Spleen (tissue), 11 donors: ENCODE measurements at regions not wholly inside any gene's neighbourhood (a gene's known extent, or its start where the extent isn't known, plus 50 kb on each side); places are given as distances from the start of the nearest gene placed in this dataset.

ENCODE experiments used
- DNase-seq: peaks from one replicate; pipeline ENCODE4 v3.0.0-alpha.2; 2020
- H3K27ac ChIP-seq, 8 donors: fragments of 200-600 bp; sonication (generic) in 7 of 8; 1 replicate in 4 of 8; 2 replicates in 4 of 8; pipeline versions ENCODE4 v1.5.0 to v1.8.0; 2016 to 2021; ENCODE audit warnings: inconsistent platforms in 4 of 8, mild to moderate bottlenecking in 4 of 8, moderate library complexity in 1 of 8
- H3K27me3 ChIP-seq, 7 donors: fragments of 200-600 bp; sonication (generic) in 6 of 7; replicated peaks in 1 of 7; 1 replicate in 4 of 7; 2 replicates in 3 of 7; pipeline versions ENCODE4 v1.5.0 to v1.8.0; 2016 to 2021; ENCODE audit warnings: inconsistent platforms in 3 of 7, mild to moderate bottlenecking in 1 of 7
- H3K36me3 ChIP-seq, 6 donors: fragments of 200-600 bp; sonication (generic) in 5 of 6; 1 replicate in 4 of 6; 2 replicates in 2 of 6; pipeline versions ENCODE4 v1.5.0 to v1.8.0; 2016 to 2021; ENCODE audit warnings: inconsistent platforms in 2 of 6
- H3K4me1 ChIP-seq, 6 donors: fragments of 200-600 bp; sonication (generic) in 5 of 6; 1 replicate in 3 of 6; 2 replicates in 3 of 6; pipeline versions ENCODE4 v1.5.0 to v1.8.0; 2016 to 2021; ENCODE audit warnings: inconsistent platforms in 3 of 6
- H3K4me3 ChIP-seq, 8 donors: fragments of 200-600 bp; sonication (generic) in 7 of 8; 1 replicate in 4 of 8; 2 replicates in 4 of 8; pipeline versions ENCODE4 v1.5.0 to v1.8.0; 2016 to 2021; ENCODE audit warnings: inconsistent platforms in 4 of 8, mild to moderate bottlenecking in 4 of 8, moderate library complexity in 2 of 8
- H3K9me3 ChIP-seq, 8 donors: fragments of 200-600 bp; sonication (generic) in 7 of 8; 1 replicate in 4 of 8; 2 replicates in 4 of 8; pipeline versions ENCODE4 v1.5.0 to v1.8.0; 2016 to 2021; ENCODE audit warnings: inconsistent platforms in 4 of 8
- POLR2A ChIP-seq, 3 donors: fragments of 450-650 bp; IDR thresholded peaks; one replicate each; pipeline ENCODE4 v1.5.1; 2017; ENCODE audit warnings: antibody characterized with exemption in 3 of 3, mild to moderate bottlenecking in 1 of 3
- POLR2AphosphoS5 ChIP-seq, 3 donors: sonication (generic); formaldehyde crosslinking; IDR thresholded peaks; one replicate each; pipeline ENCODE4 v1.5.1; 2017; ENCODE audit warnings: antibody characterized with exemption in 3 of 3
- WGBS, 5 donors: extraction: QIAGEN DNeasy Blood & Tissue Kit in 3 of 5; methylation state at CpG; one replicate each; pipeline versions ENCODE4 v1.1.5 to v1.1.7; 2013 to 2018; 5-methylcytosine and 5-hydroxymethylcytosine counted together
- intact Hi-C: fragments of 100-400 bp; cut with DNase I; formaldehyde crosslinking; loops from one replicate; pipeline ENCODE4 v1.15.0; 2023; ENCODE audit warnings: low total_unique reads
- TF ChIP-seq, protein P1 (sequence below), 11 experiments: fragments of 200-600 bp in 7 of 11; fragments of 450-650 bp in 4 of 11; sonication (generic) in 4 of 11; IDR thresholded peaks in 8 of 11; conservative IDR thresholded peaks in 3 of 11; 1 replicate in 7 of 11; 2 replicates in 4 of 11; pipeline versions ENCODE4 v1.4.0 to v1.8.0; 2016 to 2021; ENCODE audit warnings: antibody characterized with exemption in 11 of 11, inconsistent platforms in 4 of 11, mild to moderate bottlenecking in 1 of 11
- donor health status: healthy with polysubstance abuse.
- donor health status: DM: no; HTN: no; CAD: no; lungs with moderate emphysema.
- donor health status: DM: no; HTN: no; CAD: no.
- donor health status: Bipolar disorder and iron deficiency.
- donor health status: healthy.
- donor health status: DM: no; HTN: no; CAD: no.
- donor health status: DM: yes; HTN: yes; CAD: no.

DNA sequence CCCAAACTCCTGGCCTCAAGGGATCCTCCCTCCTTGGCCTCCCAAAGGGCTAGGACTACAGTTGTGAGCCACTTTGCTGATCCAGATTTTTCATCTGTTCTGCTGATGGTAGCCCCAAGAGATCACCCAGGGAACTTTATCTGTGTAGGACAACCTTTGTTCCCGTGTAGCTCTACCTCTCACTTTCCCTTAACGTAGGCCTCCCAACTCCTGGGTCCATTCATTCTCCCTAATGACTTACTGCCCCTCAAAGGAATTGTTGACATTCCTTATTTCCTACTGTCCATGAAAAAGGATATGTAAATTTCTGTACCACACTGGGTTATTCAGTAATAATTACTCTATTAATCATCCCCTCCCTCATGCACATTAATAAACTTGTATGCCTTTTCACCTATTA is 51.0 kb upstream of the PHF24 start:
- 79 to 93% (median 87%) methylated on average over 2 of the region's 2 CpGs for WGBS, 5 donors
- intact Hi-C loops, result loop anchor here (10.0 kb wide), 1 partner anchor 78 kb away; the partner anchor contains the start of gene DNAJB5
- Histone ChIP-seq H3K27ac (no peak overlapping the region), H3K36me3 (no peaks in the 10 kb centered on the region), H3K4me3 (no peak overlapping the region), H3K27me3 (peaks cover 0 to 13% (median 0%) of the 10 kb centered on the region in 7 donors), H3K4me1 (no peaks in the 10 kb centered on the region), H3K9me3 (no peaks in the 10 kb centered on the region)
- no peak for DNase-seq
- TF ChIP-seq POLR2AphosphoS5 (IDR thresholded peaks at IDR 0.05) (no peak), POLR2A (IDR thresholded peaks at IDR 0.05) (no peak)
- TF ChIP-seq, protein P1, sequence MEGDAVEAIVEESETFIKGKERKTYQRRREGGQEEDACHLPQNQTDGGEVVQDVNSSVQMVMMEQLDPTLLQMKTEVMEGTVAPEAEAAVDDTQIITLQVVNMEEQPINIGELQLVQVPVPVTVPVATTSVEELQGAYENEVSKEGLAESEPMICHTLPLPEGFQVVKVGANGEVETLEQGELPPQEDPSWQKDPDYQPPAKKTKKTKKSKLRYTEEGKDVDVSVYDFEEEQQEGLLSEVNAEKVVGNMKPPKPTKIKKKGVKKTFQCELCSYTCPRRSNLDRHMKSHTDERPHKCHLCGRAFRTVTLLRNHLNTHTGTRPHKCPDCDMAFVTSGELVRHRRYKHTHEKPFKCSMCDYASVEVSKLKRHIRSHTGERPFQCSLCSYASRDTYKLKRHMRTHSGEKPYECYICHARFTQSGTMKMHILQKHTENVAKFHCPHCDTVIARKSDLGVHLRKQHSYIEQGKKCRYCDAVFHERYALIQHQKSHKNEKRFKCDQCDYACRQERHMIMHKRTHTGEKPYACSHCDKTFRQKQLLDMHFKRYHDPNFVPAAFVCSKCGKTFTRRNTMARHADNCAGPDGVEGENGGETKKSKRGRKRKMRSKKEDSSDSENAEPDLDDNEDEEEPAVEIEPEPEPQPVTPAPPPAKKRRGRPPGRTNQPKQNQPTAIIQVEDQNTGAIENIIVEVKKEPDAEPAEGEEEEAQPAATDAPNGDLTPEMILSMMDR (IDR thresholded peaks at IDR 0.05 in 8 of 11, conservative IDR thresholded peaks at IDR 0.05 in 3 of 11), result no peak

DNA sequence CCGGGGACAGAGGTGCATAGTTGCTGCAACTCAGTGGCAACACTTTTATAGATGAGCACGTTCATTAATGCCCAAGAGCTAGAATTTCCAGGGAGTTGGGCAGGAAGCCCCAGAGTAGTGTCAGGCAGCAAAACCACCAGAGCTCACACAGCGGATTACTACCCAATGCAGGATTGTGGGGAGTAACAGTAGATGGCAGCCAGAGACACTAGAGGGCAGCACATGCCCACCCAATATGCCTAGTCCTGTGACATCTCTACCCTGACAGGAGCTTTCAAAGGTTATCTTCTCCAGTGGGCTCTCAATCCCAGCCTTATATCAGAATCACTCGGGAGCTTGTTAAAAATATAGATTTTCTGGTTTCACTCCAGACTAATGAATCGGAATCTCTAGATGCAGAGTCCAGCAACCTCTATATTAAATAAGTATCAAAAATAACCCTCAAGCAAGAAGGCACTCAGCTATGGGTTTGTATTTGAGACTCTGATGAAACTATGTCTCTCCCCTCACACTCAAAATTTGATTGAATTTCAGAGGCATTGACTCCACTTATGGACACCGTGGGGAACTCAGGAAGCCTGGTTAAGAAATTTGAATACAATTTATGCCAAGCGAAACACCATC is 58.4 kb upstream of the PHF24 start:
- Histone ChIP-seq H3K4me1 (no peaks in the 10 kb centered on the region), H3K27me3 (peaks cover 0 to 41% (median 4%) of the 10 kb centered on the region in 7 donors), H3K4me3 (no peak overlapping the region), H3K27ac (no peak overlapping the region), H3K9me3 (no peaks in the 10 kb centered on the region), H3K36me3 (no peaks in the 10 kb centered on the region)
- peak; percentile 90 for DNase-seq
- intact Hi-C loops, result loop anchor here (5.0 to 10.0 kb wide), 3 partner anchors 85 to 578 kb away; partner anchors contain the start of genes DNAJB5 and PIGO
- 24 to 28% (median 27%) methylated on average over 6 to 7 of the region's 7 CpGs for WGBS, 5 donors
- TF ChIP-seq POLR2AphosphoS5 (IDR thresholded peaks at IDR 0.05), result no peak
- no peak for TF ChIP-seq POLR2A (IDR thresholded peaks at IDR 0.05)
- TF ChIP-seq, protein P1 (IDR thresholded peaks at IDR 0.05 in 8 of 11, conservative IDR thresholded peaks at IDR 0.05 in 3 of 11), result peak; percentile 75 to 93 (median 89)

DNA sequence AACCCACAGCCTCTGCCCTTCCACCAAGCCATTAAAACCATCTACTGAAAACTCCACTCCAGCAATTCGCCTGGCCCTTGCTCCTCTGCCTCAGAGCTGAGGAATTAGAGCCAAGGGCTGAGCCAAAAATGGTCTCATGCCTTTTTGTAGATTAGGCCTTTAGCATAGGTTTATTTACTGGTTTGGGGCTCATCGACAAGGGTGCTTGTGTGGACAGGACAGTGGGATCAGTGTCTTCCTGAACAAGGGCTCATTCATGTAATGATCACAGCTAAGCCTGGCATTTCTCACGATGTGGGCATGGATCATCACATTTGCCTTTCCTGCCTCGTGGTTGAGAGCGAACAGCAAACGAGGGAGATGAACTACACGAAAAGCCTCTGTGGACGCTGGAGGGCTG is 59.2 kb upstream of the PHF24 start:
- Histone ChIP-seq H3K27me3 (peaks cover 0 to 48% (median 4%) of the 10 kb centered on the region in 7 donors), H3K27ac (no peak overlapping the region), H3K36me3 (no peaks in the 10 kb centered on the region), H3K4me3 (no peak overlapping the region), H3K4me1 (no peaks in the 10 kb centered on the region), H3K9me3 (no peaks in the 10 kb centered on the region)
- WGBS, 5 donors, result 63 to 75% (median 68%) methylated on average over 8 of the region's 8 CpGs
- TF ChIP-seq, protein P1 (IDR thresholded peaks at IDR 0.05 in 8 of 11, conservative IDR thresholded peaks at IDR 0.05 in 3 of 11), result no peak
- intact Hi-C loops, result loop anchor here (10.0 kb wide), 1 partner anchor 196 kb away; the partner anchor contains the start of gene PIGO
- DNase-seq, result no peak

DNA sequence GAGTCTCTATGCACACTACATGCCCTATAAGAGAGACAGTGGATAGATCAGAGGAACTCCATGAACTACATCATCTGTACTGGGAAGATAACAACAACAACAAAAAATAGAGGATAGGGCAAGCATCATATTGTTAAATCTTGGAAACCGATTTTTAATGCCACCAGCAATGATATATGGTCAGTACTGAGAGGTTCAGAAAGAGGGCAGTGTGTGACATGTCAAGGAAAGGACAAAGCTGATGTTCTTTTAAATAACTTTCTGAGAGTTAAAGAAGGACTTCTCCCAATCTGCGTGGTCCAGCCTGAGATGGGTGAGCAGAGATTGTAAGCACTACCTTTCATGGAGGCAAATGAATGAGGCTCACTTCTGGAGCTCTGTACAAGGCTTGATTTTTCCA is 62.0 kb upstream of the PHF24 start:
- 15 to 42% (median 37%) methylated on average over 2 of the region's 2 CpGs for WGBS, 5 donors
- intact Hi-C loops, result loop anchor here (10.0 kb wide), 1 partner anchor 199 kb away; the partner anchor contains the start of gene PIGO
- Histone ChIP-seq H3K9me3 (no peaks in the 10 kb centered on the region), H3K27me3 (peaks cover 0 to 59% (median 4%) of the 10 kb centered on the region in 7 donors), H3K4me3 (no peak overlapping the region), H3K27ac (no peak overlapping the region), H3K4me1 (peaks cover 0 to 3% (median 0%) of the 10 kb centered on the region in 6 donors), H3K36me3 (no peaks in the 10 kb centered on the region)
- TF ChIP-seq, protein P1 (IDR thresholded peaks at IDR 0.05 in 8 of 11, conservative IDR thresholded peaks at IDR 0.05 in 3 of 11), result no peak
- TF ChIP-seq POLR2A (IDR thresholded peaks at IDR 0.05), result no peak
- TF ChIP-seq POLR2AphosphoS5 (IDR thresholded peaks at IDR 0.05), result no peak
- no peak for DNase-seq
